ENCODE measurements at regions not wholly inside any gene's neighbourhood (a gene's known extent, or its start where the extent isn't known, plus 50 kb on each side); places are given as distances from the start of the nearest gene placed in this dataset.
A peak's percentile ranks its signal among the peaks of the same experiment; 100 is the strongest.

- peak; percentile 93 for TF ChIP-seq CTCF (conservative IDR thresholded peaks at IDR 0.05; ENCODE audit: low read depth, low read length)
- DNase-seq (ENCODE audit: low read depth) = peak; percentile 99
Observed at GRCh38 chr9:115591584-115591984, 473.6 kb upstream of the TNC start.

GRCh38 chr9:115593587-115594091, 475.7 kb upstream of the TNC start:
- DNase-seq (ENCODE audit: low read depth) = peak; percentile 79
- H3K4me3 ChIP-seq (ENCODE audit: low read depth, low read length) = no peak overlapping the region
- peak; percentile 79 for TF ChIP-seq CTCF (conservative IDR thresholded peaks at IDR 0.05; ENCODE audit: low read depth, low read length)

More at GRCh38 chr9:115591584-115591984, 473.6 kb upstream of the TNC start:
- no peak overlapping the region for H3K4me3 ChIP-seq (ENCODE audit: low read depth, low read length)

DNA sequence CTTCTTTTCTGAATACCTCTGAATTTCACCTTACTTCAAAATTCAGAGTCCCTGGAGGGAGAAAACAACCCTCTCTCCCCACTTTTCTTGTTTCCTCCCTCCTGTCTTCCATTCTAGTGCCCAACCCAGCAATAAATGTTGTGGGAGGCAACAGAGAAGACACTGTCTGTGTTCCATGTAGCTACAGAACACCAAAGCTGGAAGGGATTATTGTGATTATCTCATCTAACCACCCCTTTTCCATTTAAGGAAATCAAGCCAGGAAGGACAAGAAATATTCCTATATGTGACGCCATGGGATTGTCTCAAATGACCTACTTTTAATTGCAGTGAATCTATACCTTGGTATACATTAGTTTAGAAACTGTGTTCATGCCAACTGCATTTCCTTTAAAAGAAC, 476.6 kb upstream of the TNC start:
- no peak overlapping the region for H3K4me3 ChIP-seq (ENCODE audit: low read depth, low read length)
- TF ChIP-seq CTCF (conservative IDR thresholded peaks at IDR 0.05; ENCODE audit: low read depth, low read length) = no peak
- DNase-seq (ENCODE audit: low read depth) = no peak

GRCh38 chr9:115596021-115596745, 478.2 kb upstream of the TNC start:
- DNase-seq (ENCODE audit: low read depth) = peak; percentile 100
- peak; percentile 18 for TF ChIP-seq CTCF (conservative IDR thresholded peaks at IDR 0.05; ENCODE audit: low read depth, low read length)
- H3K4me3 ChIP-seq (ENCODE audit: low read depth, low read length) = peak overlapping the region; percentile 55

GRCh38 chr9:115596746-115597080, 478.8 kb upstream of the TNC start:
- no peak for TF ChIP-seq CTCF (conservative IDR thresholded peaks at IDR 0.05; ENCODE audit: low read depth, low read length)
- DNase-seq (ENCODE audit: low read depth) = no peak
- H3K4me3 ChIP-seq (ENCODE audit: low read depth, low read length) = peak overlapping the region; percentile 55

GRCh38 chr9:115597330-115597895, 479.5 kb upstream of the TNC start:
- DNase-seq (ENCODE audit: low read depth) = peak; percentile 49
- TF ChIP-seq CTCF (conservative IDR thresholded peaks at IDR 0.05; ENCODE audit: low read depth, low read length) = no peak
- H3K4me3 ChIP-seq (ENCODE audit: low read depth, low read length) = peak overlapping the region; percentile 55

GRCh38 chr9:115598751-115599150, 480.8 kb upstream of the TNC start:
- TF ChIP-seq CTCF (conservative IDR thresholded peaks at IDR 0.05; ENCODE audit: low read depth, low read length) = no peak
- DNase-seq (ENCODE audit: low read depth) = no peak
- no peak overlapping the region for H3K4me3 ChIP-seq (ENCODE audit: low read depth, low read length)

Measured in choroid plexus epithelial cell (primary cell).